HCT116 (cell line): ENCODE measurements at regions not wholly inside any gene's neighbourhood (a gene's known extent, or its start where the extent isn't known, plus 50 kb on each side); places are given as distances from the start of the nearest gene placed in this dataset.

Experiments
- ATAC-seq: fragments of 200-7000 bp; cut with Tn5 transposase; 2 replicates; pipeline ENCODE4 v1.9.1; 2020; ENCODE audit warnings: mild to moderate bottlenecking, moderate library complexity
- BruUV-seq: library from RNA; stranded (reverse); fragments of 400-500 nt; replicated peaks from 2 replicates; lab custom pipeline; 2021; lab: Mats Ljungman, UMichigan
- CTCF ChIA-PET: fragments of 300-600 bp; sonication (Branson Sonifier 250); formaldehyde crosslinking; loops from one replicate; lab custom pipeline; 2021; ENCODE audit warnings: antibody characterized with exemption; lab: Charles Lee
- POLR2A ChIA-PET: fragments of 300-600, 350-600 bp; sonication (Branson Sonifier 250); formaldehyde crosslinking; loops from one replicate; lab custom pipeline; 2021; ENCODE audit warnings: antibody characterized with exemption; lab: Charles Lee
- RAD21 ChIA-PET, 2 experiments: fragments of 300-600 bp; sonication (Branson Sonifier 250); formaldehyde crosslinking; loops; one replicate each; lab custom pipeline; 2023; ENCODE audit warnings: low total read pairs in 2 of 2; ENCODE audit not compliant: uncharacterized antibody in 2 of 2, unreplicated experiment in 2 of 2, low non-redundant PET in 1 of 2; lab: Charles Lee
- DNase-seq: peaks from one replicate; pipeline ENCODE4 v3.0.0-alpha.2; 2010; ENCODE audit warnings: low read depth, low spot score
- H2AFZ ChIP-seq: fragments of 200-600 bp; shearing (Covaris generic), sonication (generic); 2 replicates; pipeline ENCODE4 v1.6.1; 2017; ENCODE audit warnings: low read depth, mixed run types, mixed read lengths, antibody characterized with exemption, low read length; ENCODE audit not compliant: poor library complexity, severe bottlenecking
- H3K27ac ChIP-seq: 2 replicates; pipeline ENCODE4 v1.5.1; 2012; ENCODE audit warnings: low read depth, low read length
- H3K27me3 ChIP-seq: fragments of 200-600 bp; sonication (generic); 2 replicates; pipeline ENCODE4 v1.6.1; 2016; ENCODE audit warnings: mixed run types, low read length, mixed read lengths; ENCODE audit not compliant: insufficient read depth
- H3K36me3 ChIP-seq, 2 experiments: fragments of 200-500 bp in 1 of 2; fragments of 200-600 bp in 1 of 2; sonication (Bioruptor generic) in 1 of 2; sonication (generic) in 1 of 2; 2 replicates each; pipeline versions ENCODE4 v1.5.1 to v1.6.1; 2014 to 2016; ENCODE audit warnings: low read length in 2 of 2, inconsistent platforms in 1 of 2, mixed read lengths in 1 of 2, mixed run types in 1 of 2; ENCODE audit not compliant: insufficient read depth in 2 of 2, control insufficient read depth in 1 of 2
- H3K4me1 ChIP-seq, 2 experiments: fragments of 200-600 bp in 1 of 2; sonication (generic) in 1 of 2; 2 replicates each; pipeline versions ENCODE4 v1.5.1 to v1.6.1; 2012 to 2017; ENCODE audit warnings: low read length in 2 of 2, inconsistent platforms in 1 of 2, mild to moderate bottlenecking in 1 of 2, mixed read lengths in 1 of 2, mixed run types in 1 of 2, moderate library complexity in 1 of 2; ENCODE audit not compliant: insufficient read depth in 2 of 2, control insufficient read depth in 1 of 2
- H3K4me2 ChIP-seq: fragments of 200-600 bp; sonication (generic); 2 replicates; pipeline ENCODE4 v1.6.1; 2017; ENCODE audit warnings: mixed run types, low read length, mixed read lengths
- H3K4me3 ChIP-seq, 2 experiments: fragments of 200-600 bp in 1 of 2; sonication (generic) in 1 of 2; replicated peaks in 1 of 2; 2 replicates each; pipeline ENCODE4 v1.5.1; 2011 to 2016; ENCODE audit warnings: low read length in 2 of 2, control low read depth in 1 of 2, low read depth in 1 of 2, mild to moderate bottlenecking in 1 of 2, mixed read lengths in 1 of 2, mixed run types in 1 of 2
- H3K79me2 ChIP-seq: fragments of 200-600 bp; sonication (generic); 2 replicates; pipeline ENCODE4 v1.6.1; 2017; ENCODE audit warnings: mild to moderate bottlenecking, mixed run types, low read length, moderate library complexity, mixed read lengths; ENCODE audit not compliant: insufficient read depth
- H3K9ac ChIP-seq: fragments of 200-600 bp; sonication (generic); 2 replicates; pipeline ENCODE4 v1.6.1; 2016; ENCODE audit warnings: low read length, mixed read lengths
- H3K9me2 ChIP-seq: fragments of 200-600 bp; sonication (generic), shearing (Covaris generic); 2 replicates; pipeline ENCODE4 v1.6.1; 2017; ENCODE audit warnings: mixed run types, mild to moderate bottlenecking, moderate library complexity; ENCODE audit not compliant: insufficient read depth
- H3K9me3 ChIP-seq, 2 experiments: fragments of 200-500 bp in 1 of 2; fragments of 200-600 bp in 1 of 2; sonication (Bioruptor generic) in 1 of 2; sonication (generic) in 1 of 2; 2 replicates each; pipeline ENCODE4 v1.6.1; 2014 to 2017; ENCODE audit warnings: low read length in 2 of 2, mixed read lengths in 2 of 2, inconsistent platforms in 1 of 2, low read depth in 1 of 2, mild to moderate bottlenecking in 1 of 2, mixed run types in 1 of 2, moderate library complexity in 1 of 2; ENCODE audit not compliant: control insufficient read depth in 1 of 2, insufficient read depth in 1 of 2
- H4K20me1 ChIP-seq: fragments of 200-600 bp; sonication (generic), shearing (Covaris generic); 2 replicates; pipeline ENCODE4 v1.6.1; 2017; ENCODE audit warnings: mixed run types, mild to moderate bottlenecking, moderate library complexity; ENCODE audit not compliant: insufficient read depth
- ATF3 ChIP-seq: IDR thresholded peaks from 2 replicates; pipeline ENCODE4 v1.6.1; 2012
- CEBPB ChIP-seq: IDR thresholded peaks from 2 replicates; pipeline ENCODE4 v1.6.1; 2012; ENCODE audit warnings: low read depth
- CTCF ChIP-seq, 3 experiments: fragments of 200-600 bp in 1 of 3; sonication (generic) in 1 of 3; IDR thresholded peaks in 2 of 3; conservative IDR thresholded peaks in 1 of 3; 2 replicates each; pipeline ENCODE4 v1.5.1; 2012 to 2017; ENCODE audit warnings: low read depth in 2 of 3, low read length in 2 of 3, antibody characterized with exemption in 1 of 3, borderline replicate concordance in 1 of 3, control low read depth in 1 of 3, mild to moderate bottlenecking in 1 of 3, mixed read lengths in 1 of 3, mixed run types in 1 of 3, moderate library complexity in 1 of 3; ENCODE audit not compliant: insufficient read depth in 1 of 3
- EGR1 ChIP-seq: IDR thresholded peaks from 2 replicates; pipeline ENCODE4 v1.6.1; 2012; ENCODE audit warnings: low read depth
- ELF1 ChIP-seq: IDR thresholded peaks from 2 replicates; pipeline ENCODE4 v1.6.1; 2012; ENCODE audit warnings: low read depth, borderline replicate concordance
- EZH2 ChIP-seq: fragments of 200-600 bp; sonication (generic); IDR thresholded peaks from 2 replicates; pipeline ENCODE4 v1.6.1; 2017; ENCODE audit warnings: antibody characterized with exemption, mixed run types
- JUND ChIP-seq: IDR thresholded peaks from 2 replicates; pipeline ENCODE4 v1.6.1; 2012
- POLR2A ChIP-seq: IDR thresholded peaks from 2 replicates; pipeline ENCODE4 v1.7.0; 2011; ENCODE audit warnings: borderline replicate concordance; ENCODE audit not compliant: insufficient read depth, insufficient read length; ENCODE audit errors: extremely low read depth
- RAD21 ChIP-seq: IDR thresholded peaks from 2 replicates; pipeline ENCODE4 v1.6.1; 2012; ENCODE audit warnings: low read depth, mild to moderate bottlenecking
- SIN3A ChIP-seq: IDR thresholded peaks from 2 replicates; pipeline ENCODE4 v1.6.1; 2012; ENCODE audit warnings: low read depth
- SRF ChIP-seq: IDR thresholded peaks from 2 replicates; pipeline ENCODE4 v1.6.1; 2012; ENCODE audit warnings: low read depth
- TCF7L2 ChIP-seq: IDR thresholded peaks from 2 replicates; pipeline ENCODE4 v1.7.0; 2011; ENCODE audit warnings: borderline replicate concordance, inconsistent platforms; ENCODE audit not compliant: insufficient read depth, insufficient read length; ENCODE audit errors: extremely low read depth
- intact Hi-C: fragments of 100-400 bp; cut with micrococcal nuclease; formaldehyde crosslinking; loops from 2 replicates; pipeline ENCODE4 v1.10.0; 2022
- TF ChIP-seq, protein P1 (sequence below): IDR thresholded peaks from 2 replicates; pipeline ENCODE4 v1.6.1; 2011; ENCODE audit warnings: mild to moderate bottlenecking, low read length, moderate library complexity; ENCODE audit not compliant: insufficient replicate concordance; ENCODE audit errors: extremely low read depth

- ATAC-seq (no peak), DNase-seq (no peak)
- CTCF ChIA-PET: no interaction called here
- Histone ChIP-seq H3K9me3 (no peaks in the 10 kb centered on the region), H3K36me3 (no peaks in the 10 kb centered on the region), H2AFZ (no peak overlapping the region), H3K9me2 (no peaks in the 10 kb centered on the region), H3K27me3 (0 out of 2 replicates have a peak, but pooled peaks cover 3% of the 10 kb centered on the region), H3K27ac (no peak overlapping the region), H3K79me2 (no peaks in the 10 kb centered on the region), H3K4me3 (no peak overlapping the region), H3K4me2 (no peak overlapping the region), H3K4me1 (no peaks in the 10 kb centered on the region), H4K20me1 (no peaks in the 10 kb centered on the region), H3K9ac (no peak overlapping the region)
- POLR2A ChIA-PET: no interaction called here
- BruUV-seq: no TSS peak
- TF ChIP-seq SRF (no peak), ELF1 (no peak), POLR2A (no peak), EGR1 (no peak), TCF7L2 (no peak), RAD21 (no peak)
- RAD21 ChIA-PET: no interaction called here
- intact Hi-C loops: no loop called here
These were observed 139.2 kb downstream of the RXFP2 start for GRCh38 chr13:31878495-31878894.

- Histone ChIP-seq H3K4me2 (no peak overlapping the region), H3K9me2 (no peaks in the 10 kb centered on the region), H3K27ac (no peak overlapping the region), H3K9me3 (no peaks in the 10 kb centered on the region), H3K27me3 (0 out of 2 replicates have a peak, but pooled peaks cover 3% of the 10 kb centered on the region), H3K79me2 (no peaks in the 10 kb centered on the region), H3K9ac (no peak overlapping the region), H3K4me1 (no peaks in the 10 kb centered on the region), H4K20me1 (no peaks in the 10 kb centered on the region), H2AFZ (no peak overlapping the region), H3K36me3 (no peaks in the 10 kb centered on the region), H3K4me3 (no peak overlapping the region)
- intact Hi-C loops: no loop called here
- ATAC-seq: no peak
- POLR2A ChIA-PET: no interaction called here
- CTCF ChIA-PET: no interaction called here
- TF ChIP-seq ELF1 (no peak), POLR2A (no peak), JUND (no peak), SIN3A (no peak), EGR1 (no peak), CTCF (IDR thresholded peaks at IDR 0.05 in 2 of 3, conservative IDR thresholded peaks at IDR 0.05 in 1 of 3; ENCODE audit: borderline replicate concordance in 1 of 3, insufficient read depth in 1 of 3, low read depth in 2 of 3, low read length in 2 of 3) (no peak), CEBPB (no peak), EZH2 (no peak), ATF3 (no peak)
- TF ChIP-seq, protein P1, sequence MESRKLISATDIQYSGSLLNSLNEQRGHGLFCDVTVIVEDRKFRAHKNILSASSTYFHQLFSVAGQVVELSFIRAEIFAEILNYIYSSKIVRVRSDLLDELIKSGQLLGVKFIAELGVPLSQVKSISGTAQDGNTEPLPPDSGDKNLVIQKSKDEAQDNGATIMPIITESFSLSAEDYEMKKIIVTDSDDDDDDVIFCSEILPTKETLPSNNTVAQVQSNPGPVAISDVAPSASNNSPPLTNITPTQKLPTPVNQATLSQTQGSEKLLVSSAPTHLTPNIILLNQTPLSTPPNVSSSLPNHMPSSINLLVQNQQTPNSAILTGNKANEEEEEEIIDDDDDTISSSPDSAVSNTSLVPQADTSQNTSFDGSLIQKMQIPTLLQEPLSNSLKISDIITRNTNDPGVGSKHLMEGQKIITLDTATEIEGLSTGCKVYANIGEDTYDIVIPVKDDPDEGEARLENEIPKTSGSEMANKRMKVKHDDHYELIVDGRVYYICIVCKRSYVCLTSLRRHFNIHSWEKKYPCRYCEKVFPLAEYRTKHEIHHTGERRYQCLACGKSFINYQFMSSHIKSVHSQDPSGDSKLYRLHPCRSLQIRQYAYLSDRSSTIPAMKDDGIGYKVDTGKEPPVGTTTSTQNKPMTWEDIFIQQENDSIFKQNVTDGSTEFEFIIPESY: no peak
- DNase-seq: no peak
- RAD21 ChIA-PET: no interaction called here
- no TSS peak for BruUV-seq
These were observed 139.6 kb downstream of the RXFP2 start for GRCh38 chr13:31878955-31879354.
